GM21737 (cell line): ENCODE measurements at regions not wholly inside any gene's neighbourhood (a gene's known extent, or its start where the extent isn't known, plus 50 kb on each side); places are given as distances from the start of the nearest gene placed in this dataset.
A peak's percentile ranks its signal among the peaks of the same experiment; 100 is the strongest.

Source experiments
- ATAC-seq: cut with Tn5 transposase; IDR thresholded peaks from one replicate; pipeline ENCODE4 v1.9.1; 2021; ENCODE audit warnings: mild to moderate bottlenecking, moderate library complexity; ENCODE audit not compliant: unreplicated experiment

- ATAC-seq = no peak
These were observed 144.1 kb upstream of the MGAT5 start for GRCh38 chr2:134109725-134110124.

- ATAC-seq = no peak
These were observed 143.3 kb upstream of the MGAT5 start for GRCh38 chr2:134110532-134110931.

GRCh38 chr2:134117676-134118075, 136.2 kb upstream of the MGAT5 start:
- no peak for ATAC-seq

GRCh38 chr2:134118279-134119116, 135.4 kb upstream of the MGAT5 start:
- peak; percentile 44 for ATAC-seq

GRCh38 chr2:134119117-134119712, 134.7 kb upstream of the MGAT5 start:
- ATAC-seq = peak; percentile 7

GRCh38 chr2:134119713-134120405, 134.0 kb upstream of the MGAT5 start:
- peak; percentile 51 for ATAC-seq

- ATAC-seq = no peak
These were observed 133.5 kb upstream of the MGAT5 start for GRCh38 chr2:134120406-134120732.

GRCh38 chr2:134120733-134121630, 132.9 kb upstream of the MGAT5 start:
- peak; percentile 39 for ATAC-seq

GRCh38 chr2:134122610-134123009, 131.3 kb upstream of the MGAT5 start:
- no peak for ATAC-seq

- no peak for ATAC-seq
These were observed 130.5 kb upstream of the MGAT5 start for GRCh38 chr2:134123332-134123731.

- ATAC-seq = no peak
These were observed 129.7 kb upstream of the MGAT5 start for GRCh38 chr2:134124047-134124753.

GRCh38 chr2:134127496-134127895, 126.4 kb upstream of the MGAT5 start:
- ATAC-seq = no peak

- no peak for ATAC-seq
These were observed 125.1 kb upstream of the MGAT5 start for GRCh38 chr2:134128746-134129145.

GRCh38 chr2:134129900-134130537, 123.9 kb upstream of the MGAT5 start:
- no peak for ATAC-seq

- no peak for ATAC-seq
These were observed 122.0 kb upstream of the MGAT5 start for GRCh38 chr2:134131681-134132489.

GRCh38 chr2:134132490-134132857, 121.4 kb upstream of the MGAT5 start:
- no peak for ATAC-seq

GRCh38 chr2:134133622-134134312, 120.1 kb upstream of the MGAT5 start:
- no peak for ATAC-seq

- ATAC-seq = no peak
These were observed 119.6 kb upstream of the MGAT5 start for GRCh38 chr2:134134313-134134706.

- ATAC-seq = no peak
These were observed 119.0 kb upstream of the MGAT5 start for GRCh38 chr2:134134827-134135226.
